Panc1 (cell line): ENCODE measurements at regions not wholly inside any gene's neighbourhood (a gene's known extent, or its start where the extent isn't known, plus 50 kb on each side); places are given as distances from the start of the nearest gene placed in this dataset.

Experiments
- CTCF ChIP-seq: fragments of 450-650 bp; IDR thresholded peaks from 2 replicates; pipeline ENCODE4 v1.5.1; 2017; ENCODE audit warnings: mild to moderate bottlenecking
- REST ChIP-seq, 2 experiments: IDR thresholded peaks; 2 replicates each; pipeline ENCODE4 v1.6.1; 2011 to 2012; ENCODE audit warnings: low read depth in 2 of 2, control low read depth in 1 of 2, low read length in 1 of 2, mild to moderate bottlenecking in 1 of 2, moderate library complexity in 1 of 2; ENCODE audit not compliant: insufficient read depth in 1 of 2
- TCF7L2 ChIP-seq: IDR thresholded peaks from 2 replicates; pipeline ENCODE4 v1.6.1; 2011; ENCODE audit warnings: mild to moderate bottlenecking, low read depth, low read length, inconsistent platforms

GRCh38 chr2:188819011-188819410 is 155.2 kb upstream of the COL3A1 start:
- TF ChIP-seq CTCF (no peak), REST (IDR thresholded peaks at IDR 0.05; ENCODE audit: insufficient read depth in 1 of 2, low read depth in 2 of 2, low read length in 1 of 2) (no peak), TCF7L2 (no peak)
